ENCODE measurements at regions not wholly inside any gene's neighbourhood (a gene's known extent, or its start where the extent isn't known, plus 50 kb on each side); places are given as distances from the start of the nearest gene placed in this dataset.
A peak's percentile ranks its signal among the peaks of the same experiment; 100 is the strongest.

DNA sequence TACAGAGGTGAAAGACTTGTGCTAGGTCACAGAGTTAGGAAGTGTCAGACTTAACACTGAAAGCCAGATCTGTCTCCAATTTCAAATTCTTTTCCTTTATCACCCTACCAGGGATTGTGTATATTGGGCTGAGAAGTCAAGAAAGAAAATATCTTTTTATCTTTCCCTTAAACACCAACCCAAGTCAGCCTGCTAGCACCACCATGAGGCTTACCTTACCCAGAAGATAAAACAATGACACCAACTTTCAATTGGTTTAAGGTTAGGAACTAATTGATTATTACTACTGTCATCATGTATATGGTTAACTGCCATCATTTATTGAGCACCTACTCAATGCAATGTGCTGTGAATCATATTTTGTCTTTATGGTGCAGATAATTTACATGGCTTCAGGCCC, 178.9 kb upstream of the FOXD3 start:
- no peak overlapping the region for H3K4me3 ChIP-seq (replicated peaks in 1 of 2; ENCODE audit: low read depth in 2 of 2, low read length in 2 of 2)
- no peak for DNase-seq (ENCODE audit: low read depth in 2 of 2)
- TF ChIP-seq, protein P1, sequence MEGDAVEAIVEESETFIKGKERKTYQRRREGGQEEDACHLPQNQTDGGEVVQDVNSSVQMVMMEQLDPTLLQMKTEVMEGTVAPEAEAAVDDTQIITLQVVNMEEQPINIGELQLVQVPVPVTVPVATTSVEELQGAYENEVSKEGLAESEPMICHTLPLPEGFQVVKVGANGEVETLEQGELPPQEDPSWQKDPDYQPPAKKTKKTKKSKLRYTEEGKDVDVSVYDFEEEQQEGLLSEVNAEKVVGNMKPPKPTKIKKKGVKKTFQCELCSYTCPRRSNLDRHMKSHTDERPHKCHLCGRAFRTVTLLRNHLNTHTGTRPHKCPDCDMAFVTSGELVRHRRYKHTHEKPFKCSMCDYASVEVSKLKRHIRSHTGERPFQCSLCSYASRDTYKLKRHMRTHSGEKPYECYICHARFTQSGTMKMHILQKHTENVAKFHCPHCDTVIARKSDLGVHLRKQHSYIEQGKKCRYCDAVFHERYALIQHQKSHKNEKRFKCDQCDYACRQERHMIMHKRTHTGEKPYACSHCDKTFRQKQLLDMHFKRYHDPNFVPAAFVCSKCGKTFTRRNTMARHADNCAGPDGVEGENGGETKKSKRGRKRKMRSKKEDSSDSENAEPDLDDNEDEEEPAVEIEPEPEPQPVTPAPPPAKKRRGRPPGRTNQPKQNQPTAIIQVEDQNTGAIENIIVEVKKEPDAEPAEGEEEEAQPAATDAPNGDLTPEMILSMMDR (IDR thresholded peaks at IDR 0.05; ENCODE audit: low read depth, low read length) = no peak

DNA sequence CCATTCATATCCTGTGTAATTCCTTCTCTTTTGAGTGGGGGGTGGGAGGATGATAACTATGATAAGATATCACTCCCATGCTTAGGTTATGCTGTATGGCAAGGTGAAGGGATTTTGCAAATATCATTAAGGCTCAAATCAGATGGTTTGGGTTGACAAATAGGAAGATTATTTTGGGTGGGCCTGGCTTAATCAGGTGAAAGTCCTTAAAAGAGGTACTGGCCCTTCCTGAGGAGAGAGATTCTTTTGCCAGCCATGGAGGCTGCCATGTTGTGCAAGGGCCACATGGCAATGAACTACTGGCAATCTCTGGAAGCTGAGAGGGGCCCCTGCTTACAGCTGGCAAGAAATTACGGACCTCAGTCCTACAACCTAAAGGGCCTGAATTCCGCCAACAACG, 174.6 kb upstream of the FOXD3 start:
- TF ChIP-seq, protein P1 (IDR thresholded peaks at IDR 0.05; ENCODE audit: low read depth, low read length) = no peak
- no peak overlapping the region for H3K4me3 ChIP-seq (replicated peaks in 1 of 2; ENCODE audit: low read depth in 2 of 2, low read length in 2 of 2)
- no peak for DNase-seq (ENCODE audit: low read depth in 2 of 2)

DNA sequence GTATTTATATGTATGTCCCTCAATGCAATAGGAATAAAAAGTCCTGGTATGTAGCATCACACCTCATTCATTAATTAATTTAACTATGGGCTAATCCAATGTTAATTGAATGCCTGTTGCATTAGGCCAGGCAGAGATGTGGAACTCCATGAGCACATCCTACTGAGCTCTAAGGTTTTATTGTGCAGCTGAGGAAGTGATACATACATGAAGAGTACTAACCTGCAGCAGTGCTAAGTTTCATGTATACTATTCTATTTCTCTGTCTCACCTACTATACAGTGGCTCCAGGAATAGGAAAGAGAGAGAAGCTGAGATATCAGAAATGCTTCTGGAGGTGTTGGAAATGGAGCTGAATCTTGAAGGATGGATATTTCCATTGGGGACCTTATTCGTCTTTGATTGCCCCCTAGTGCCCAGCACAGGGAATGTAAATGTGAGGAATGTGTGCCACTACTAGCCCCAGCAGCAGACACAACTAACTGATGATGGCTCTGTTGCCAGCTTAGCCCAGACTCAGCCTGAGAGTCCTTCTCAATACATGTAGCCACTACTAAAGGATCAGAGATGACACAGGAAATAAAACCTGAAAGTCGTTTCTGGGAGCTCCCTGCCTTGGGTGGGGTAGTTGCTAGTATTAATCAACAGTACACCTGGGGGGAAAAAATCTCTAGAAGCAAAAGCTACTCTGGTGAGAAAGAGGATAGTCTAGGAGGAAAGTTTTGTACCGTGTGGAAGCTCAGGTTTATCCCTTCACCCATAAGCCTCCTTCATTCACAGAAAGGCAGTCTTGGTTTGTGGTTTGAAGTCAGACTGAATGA, 173.3 kb upstream of the FOXD3 start:
- peak; percentile 68 to 72 for DNase-seq (ENCODE audit: low read depth in 2 of 2)
- TF ChIP-seq, protein P1 (IDR thresholded peaks at IDR 0.05; ENCODE audit: low read depth, low read length) = peak; percentile 77

DNA sequence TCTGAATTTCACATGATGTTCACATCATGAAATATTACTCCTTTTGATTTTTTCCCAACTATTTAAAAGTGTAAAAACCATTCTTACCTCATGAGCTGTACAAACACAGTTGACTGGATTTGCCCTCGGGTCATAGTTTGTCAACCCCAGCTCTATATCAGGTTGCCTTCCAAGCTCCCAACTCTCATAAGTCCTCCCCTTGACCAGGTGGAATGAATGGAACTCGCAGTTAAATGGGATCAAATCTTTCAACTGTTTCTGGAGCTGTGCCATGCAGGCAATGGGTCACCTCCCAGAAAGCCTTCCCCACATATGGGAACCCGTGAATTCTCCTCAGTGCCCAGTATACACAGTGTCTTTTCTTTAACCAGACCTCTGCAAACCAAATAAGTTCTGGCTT, 169.8 kb upstream of the FOXD3 start:
- H3K4me3 ChIP-seq (replicated peaks in 1 of 2; ENCODE audit: low read depth in 2 of 2, low read length in 2 of 2) = no peak overlapping the region
- TF ChIP-seq, protein P1 (IDR thresholded peaks at IDR 0.05; ENCODE audit: low read depth, low read length) = no peak
- no peak for DNase-seq (ENCODE audit: low read depth in 2 of 2)

More for the DNA sequence above, 173.3 kb upstream of the FOXD3 start:
- no peak overlapping the region for H3K4me3 ChIP-seq (replicated peaks in 1 of 2; ENCODE audit: low read depth in 2 of 2, low read length in 2 of 2)

DNA sequence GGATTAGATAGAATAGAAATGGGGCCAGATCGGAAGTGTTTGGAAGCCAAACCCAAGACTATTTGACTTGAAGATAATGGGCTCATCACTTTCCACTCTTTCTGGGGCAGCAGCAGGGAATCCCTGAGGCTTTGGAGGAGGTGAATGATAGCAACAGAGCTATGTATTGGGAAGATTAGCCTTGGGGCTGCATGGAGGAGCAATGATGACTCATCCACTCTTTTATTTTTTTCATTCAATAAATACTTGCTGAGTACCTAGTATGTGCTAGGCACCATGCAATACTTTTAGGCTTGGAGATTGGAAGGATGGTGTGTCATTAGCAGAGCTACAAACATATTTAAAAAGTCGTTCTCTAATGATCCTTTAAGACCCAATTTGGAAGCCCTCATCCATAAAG, 166.9 kb upstream of the FOXD3 start:
- DNase-seq (ENCODE audit: low read depth in 2 of 2) = peak in 1 of 2 donors; percentile 5

DNA sequence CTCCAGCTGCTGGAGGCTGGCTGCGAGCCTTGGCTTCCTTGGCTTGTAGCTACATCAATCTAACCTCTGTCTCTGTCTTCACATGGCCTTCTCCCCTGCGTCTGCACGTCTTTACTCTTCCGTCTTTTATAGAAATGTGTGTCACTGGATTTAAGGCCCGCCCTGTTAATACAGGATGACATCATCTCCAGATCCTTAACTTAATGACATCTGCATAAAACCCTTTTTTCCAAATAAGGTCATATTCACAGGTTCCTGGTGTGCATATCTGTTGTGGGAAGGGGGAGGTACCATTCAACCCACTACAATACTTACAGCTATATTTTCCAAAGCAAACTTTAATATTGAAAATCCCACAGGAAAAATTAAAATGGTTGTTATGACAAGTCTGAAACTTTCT, 165.3 kb upstream of the FOXD3 start:
- no peak for DNase-seq (ENCODE audit: low read depth in 2 of 2)
- TF ChIP-seq, protein P1 (IDR thresholded peaks at IDR 0.05; ENCODE audit: low read depth, low read length) = no peak
- no peak overlapping the region for H3K4me3 ChIP-seq (replicated peaks in 1 of 2; ENCODE audit: low read depth in 2 of 2, low read length in 2 of 2)

More for the DNA sequence above, 166.9 kb upstream of the FOXD3 start:
- no peak overlapping the region for H3K4me3 ChIP-seq (replicated peaks in 1 of 2; ENCODE audit: low read depth in 2 of 2, low read length in 2 of 2)
- TF ChIP-seq, protein P1 (IDR thresholded peaks at IDR 0.05; ENCODE audit: low read depth, low read length) = no peak

Measured in cardiac fibroblast (primary cell).